Brain microvascular endothelial cell (primary cell): ENCODE measurements at regions not wholly inside any gene's neighbourhood (a gene's known extent, or its start where the extent isn't known, plus 50 kb on each side); places are given as distances from the start of the nearest gene placed in this dataset.

Experiments
- DNase-seq: peaks from one replicate; pipeline ENCODE4 v3.0.0-alpha.2; 2020
- H3K27ac ChIP-seq: fragments of 250-450 bp; sonication (Bioruptor Pico); 2 replicates; pipeline ENCODE4 v1.5.1; 2020; ENCODE audit warnings: mild to moderate bottlenecking, moderate library complexity
- H3K27me3 ChIP-seq: fragments of 250-450 bp; sonication (Bioruptor Pico); replicated peaks from 2 replicates; pipeline ENCODE4 v1.5.1; 2020; ENCODE audit warnings: mild to moderate bottlenecking
- H3K36me3 ChIP-seq: fragments of 250-450 bp; sonication (Bioruptor Pico); replicated peaks from 2 replicates; pipeline ENCODE4 v1.5.1; 2020; ENCODE audit warnings: mild to moderate bottlenecking
- H3K4me3 ChIP-seq: 2 replicates; pipeline ENCODE4 v1.5.1; 2011; ENCODE audit warnings: low read depth, mild to moderate bottlenecking, control low read depth, low read length, moderate library complexity
- CTCF ChIP-seq: IDR thresholded peaks from 2 replicates; pipeline ENCODE4 v1.5.1; 2011; ENCODE audit warnings: low read depth, mild to moderate bottlenecking, moderate library complexity, low read length, control low read depth, inconsistent platforms; ENCODE audit errors: missing control alignments
- in situ Hi-C: cut with HindIII; loops from 2 replicates; pipeline ENCODE4 v1.10.0; 2017; ENCODE audit warnings: low sequenced_read_pairs, low pct_ligation_motif_present

DNA sequence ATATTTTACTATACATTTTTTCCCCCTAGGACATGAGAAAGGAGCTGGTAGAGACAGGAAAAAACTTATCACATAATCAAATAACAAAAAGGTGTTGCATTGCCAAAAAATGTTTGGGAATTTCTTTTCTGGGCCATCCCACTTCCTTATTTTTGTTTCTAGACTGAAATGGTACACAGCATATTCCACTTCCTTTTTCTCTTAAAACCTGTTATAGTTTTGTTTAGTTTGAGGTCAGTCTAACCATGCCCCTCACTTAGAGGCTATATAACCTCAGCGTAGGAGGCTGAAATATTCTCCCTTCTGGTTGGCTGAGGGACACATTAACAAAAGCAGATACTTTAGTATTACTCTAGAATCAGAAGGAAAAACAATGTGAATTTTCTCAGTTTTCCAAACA lies 323.9 kb downstream of the GJA1 start:
- H3K27me3 ChIP-seq, result no peaks in the 10 kb centered on the region
- no peak for DNase-seq
- H3K27ac ChIP-seq, result no peak overlapping the region
- H3K36me3 ChIP-seq, result no peaks in the 10 kb centered on the region
- no peak for TF ChIP-seq CTCF
- in situ Hi-C loops, result no loop called here
- no peak overlapping the region for H3K4me3 ChIP-seq

GRCh38 chr6:121760191-121760590 lies 324.7 kb downstream of the GJA1 start:
- TF ChIP-seq CTCF, result no peak
- no peak overlapping the region for H3K4me3 ChIP-seq
- no peaks in the 10 kb centered on the region for H3K27me3 ChIP-seq
- DNase-seq, result no peak
- no peaks in the 10 kb centered on the region for H3K36me3 ChIP-seq
- no peak overlapping the region for H3K27ac ChIP-seq
- in situ Hi-C loops, result no loop called here

GRCh38 chr6:121760745-121761144 lies 325.3 kb downstream of the GJA1 start:
- no peak for TF ChIP-seq CTCF
- in situ Hi-C loops, result no loop called here
- no peak for DNase-seq
- no peak overlapping the region for H3K27ac ChIP-seq
- no peaks in the 10 kb centered on the region for H3K36me3 ChIP-seq
- H3K27me3 ChIP-seq, result no peaks in the 10 kb centered on the region
- no peak overlapping the region for H3K4me3 ChIP-seq

DNA sequence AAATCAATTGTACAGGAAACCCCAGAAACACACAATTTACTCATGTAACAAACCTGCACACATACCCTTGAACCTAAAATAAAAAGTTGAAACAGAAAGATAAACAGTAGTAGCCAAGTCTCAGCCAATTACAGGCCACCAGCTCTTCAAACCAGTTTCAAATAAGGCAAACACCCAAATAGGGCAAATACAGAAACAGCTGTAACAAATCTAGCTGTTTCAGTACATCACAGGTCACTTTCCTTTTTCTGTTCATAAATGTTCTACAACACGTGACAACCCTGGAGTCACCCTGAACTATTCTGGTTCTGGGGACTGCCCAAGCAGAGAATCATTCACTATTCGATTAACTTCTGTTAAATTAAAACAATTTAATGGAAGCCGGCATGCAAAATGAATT lies 329.0 kb downstream of the GJA1 start:
- in situ Hi-C loops, result no loop called here
- no peaks in the 10 kb centered on the region for H3K27me3 ChIP-seq
- DNase-seq, result no peak
- TF ChIP-seq CTCF, result no peak
- no peaks in the 10 kb centered on the region for H3K36me3 ChIP-seq
- no peak overlapping the region for H3K4me3 ChIP-seq
- no peak overlapping the region for H3K27ac ChIP-seq

GRCh38 chr6:121765060-121765459 lies 329.6 kb downstream of the GJA1 start:
- no peak for TF ChIP-seq CTCF
- H3K36me3 ChIP-seq, result no peaks in the 10 kb centered on the region
- H3K27me3 ChIP-seq, result no peaks in the 10 kb centered on the region
- in situ Hi-C loops, result no loop called here
- H3K4me3 ChIP-seq, result no peak overlapping the region
- no peak overlapping the region for H3K27ac ChIP-seq
- no peak for DNase-seq

GRCh38 chr6:121767211-121767610 lies 331.8 kb downstream of the GJA1 start:
- no peak overlapping the region for H3K27ac ChIP-seq
- H3K27me3 ChIP-seq, result no peaks in the 10 kb centered on the region
- TF ChIP-seq CTCF, result no peak
- H3K36me3 ChIP-seq, result no peaks in the 10 kb centered on the region
- in situ Hi-C loops, result no loop called here
- no peak for DNase-seq
- no peak overlapping the region for H3K4me3 ChIP-seq
